Right lobe of liver (tissue), 6 donors: ENCODE measurements at regions not wholly inside any gene's neighbourhood (a gene's known extent, or its start where the extent isn't known, plus 50 kb on each side); places are given as distances from the start of the nearest gene placed in this dataset.

Experiments
- ATAC-seq, 4 donors: fragments of 200-7000 bp; cut with Tn5 transposase; one replicate each; pipeline ENCODE4 v1.9.1; 2020; ENCODE audit warnings: mild to moderate bottlenecking in 4 of 4, moderate library complexity in 4 of 4
- DNase-seq, 3 donors: peaks; one replicate each; pipeline ENCODE4 v3.0.0-alpha.2; 2020
- H3K27ac ChIP-seq, 3 donors: fragments of 200-600 bp; one replicate each; pipeline ENCODE4 v1.8.0; 2022
- H3K27me3 ChIP-seq, 2 donors: fragments of 200-600 bp; one replicate each; pipeline ENCODE4 v1.8.0; 2022
- H3K36me3 ChIP-seq, 4 donors: fragments of 200-600 bp; sonication (generic) in 1 of 4; one replicate each; pipeline versions ENCODE4 v1.5.1 to v1.8.0; 2017 to 2022; ENCODE audit warnings: control low read depth in 1 of 4
- H3K4me1 ChIP-seq, 4 donors: fragments of 200-600 bp; sonication (generic) in 1 of 4; one replicate each; pipeline versions ENCODE4 v1.5.1 to v1.8.0; 2017 to 2022; ENCODE audit warnings: control low read depth in 1 of 4
- H3K4me3 ChIP-seq, 3 donors: fragments of 200-600 bp; one replicate each; pipeline ENCODE4 v1.8.0; 2022
- H3K9me3 ChIP-seq, 4 donors: fragments of 200-600 bp; sonication (generic) in 1 of 4; one replicate each; pipeline versions ENCODE4 v1.5.1 to v1.8.0; 2017 to 2022; ENCODE audit warnings: control low read depth in 1 of 4
- POLR2A ChIP-seq: fragments of 450-650 bp; IDR thresholded peaks from one replicate; pipeline ENCODE4 v1.6.1; 2017; ENCODE audit warnings: antibody characterized with exemption, mild to moderate bottlenecking
- WGBS: methylation state at CpG from one replicate; pipeline ENCODE4 v1.1.6; 2018; ENCODE audit warnings: low coverage, low lambda C conversion rate; ENCODE audit not compliant: insufficient coverage; ENCODE audit errors: missing lambda C conversion rate; 5-methylcytosine and 5-hydroxymethylcytosine counted together
- intact Hi-C, 2 donors: fragments of 100-400 bp; cut with DNase I; formaldehyde crosslinking; loops; one replicate each; pipeline versions ENCODE4 v1.11.2 to v1.14.1; 2022
- TF ChIP-seq, protein P1 (sequence below), 4 donors: fragments of 200-600 bp in 3 of 4; fragments of 450-650 bp in 1 of 4; IDR thresholded peaks; one replicate each; pipeline versions ENCODE4 v1.5.1 to v1.8.0; 2016 to 2022; ENCODE audit warnings: antibody characterized with exemption in 4 of 4, mild to moderate bottlenecking in 2 of 4
- donor health status: DM: no; HTN: yes; CAD: no.
- donor health status: DM: no; HTN: no; CAD: no.
- donor health status: DM: no; HTN: no; CAD: no.
- donor health status: DM: no; HTN: yes; CAD: no.
- donor health status: DM: no; HTN: yes; CAD: no.

DNA sequence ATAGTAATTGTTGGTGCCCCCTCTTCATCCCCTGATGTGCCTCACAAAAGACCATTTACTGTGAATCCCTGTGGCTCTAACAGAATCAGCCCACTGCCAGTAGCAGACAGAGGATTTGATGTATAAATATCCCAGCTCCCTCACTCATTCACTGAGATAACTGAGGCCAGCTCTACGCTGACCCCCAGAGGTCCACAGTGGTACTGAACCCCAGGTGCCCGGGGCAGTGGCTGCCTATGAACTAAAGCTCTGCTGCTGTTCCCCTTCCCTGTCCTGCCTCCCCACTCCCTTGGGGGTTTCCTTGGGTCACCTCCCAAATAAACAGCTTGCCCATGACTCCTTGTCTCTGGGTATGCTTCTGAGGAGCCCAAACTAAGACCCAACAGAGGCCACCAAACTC, 295.8 kb downstream of the FOXL1 start:
- DNase-seq (no peak), ATAC-seq (peak in 2 of 4 donors; percentile 34 to 38)
- intact Hi-C loops: no loop called here
- Histone ChIP-seq H3K4me1 (no peaks in the 10 kb centered on the region), H3K27me3 (no peaks in the 10 kb centered on the region), H3K36me3 (no peaks in the 10 kb centered on the region), H3K9me3 (no peaks in the 10 kb centered on the region), H3K27ac (no peak overlapping the region), H3K4me3 (no peak overlapping the region)
- TF ChIP-seq, protein P1, sequence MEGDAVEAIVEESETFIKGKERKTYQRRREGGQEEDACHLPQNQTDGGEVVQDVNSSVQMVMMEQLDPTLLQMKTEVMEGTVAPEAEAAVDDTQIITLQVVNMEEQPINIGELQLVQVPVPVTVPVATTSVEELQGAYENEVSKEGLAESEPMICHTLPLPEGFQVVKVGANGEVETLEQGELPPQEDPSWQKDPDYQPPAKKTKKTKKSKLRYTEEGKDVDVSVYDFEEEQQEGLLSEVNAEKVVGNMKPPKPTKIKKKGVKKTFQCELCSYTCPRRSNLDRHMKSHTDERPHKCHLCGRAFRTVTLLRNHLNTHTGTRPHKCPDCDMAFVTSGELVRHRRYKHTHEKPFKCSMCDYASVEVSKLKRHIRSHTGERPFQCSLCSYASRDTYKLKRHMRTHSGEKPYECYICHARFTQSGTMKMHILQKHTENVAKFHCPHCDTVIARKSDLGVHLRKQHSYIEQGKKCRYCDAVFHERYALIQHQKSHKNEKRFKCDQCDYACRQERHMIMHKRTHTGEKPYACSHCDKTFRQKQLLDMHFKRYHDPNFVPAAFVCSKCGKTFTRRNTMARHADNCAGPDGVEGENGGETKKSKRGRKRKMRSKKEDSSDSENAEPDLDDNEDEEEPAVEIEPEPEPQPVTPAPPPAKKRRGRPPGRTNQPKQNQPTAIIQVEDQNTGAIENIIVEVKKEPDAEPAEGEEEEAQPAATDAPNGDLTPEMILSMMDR (IDR thresholded peaks at IDR 0.05): peak; percentile 25 to 40 (median 34)
- no peak for TF ChIP-seq POLR2A
- 35% methylated on average over 2 of the region's 2 CpGs for WGBS

DNA sequence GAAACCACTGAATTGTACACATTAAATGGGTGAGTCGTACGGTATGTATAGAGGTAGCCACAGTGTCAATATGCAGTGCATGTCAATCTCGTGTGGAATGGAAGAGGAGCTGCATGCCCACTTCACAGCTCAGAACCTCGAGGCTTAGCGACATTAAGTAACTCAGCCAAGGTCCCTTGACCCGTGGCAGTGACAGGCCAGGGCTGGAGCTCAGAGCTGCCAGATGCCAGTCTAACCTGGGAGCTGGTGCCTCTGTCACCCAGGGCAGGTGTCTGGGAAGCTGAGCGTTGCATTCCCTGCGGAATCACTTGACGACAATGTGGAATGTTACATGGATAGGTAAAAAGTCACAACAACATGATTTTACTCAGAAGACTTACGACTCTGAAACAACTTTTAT, 298.1 kb downstream of the FOXL1 start:
- DNase-seq: no peak
- Histone ChIP-seq H3K4me3 (no peak overlapping the region), H3K27me3 (no peaks in the 10 kb centered on the region), H3K27ac (no peak overlapping the region), H3K4me1 (no peaks in the 10 kb centered on the region), H3K36me3 (no peaks in the 10 kb centered on the region), H3K9me3 (no peaks in the 10 kb centered on the region)
- intact Hi-C loops: no loop called here
- TF ChIP-seq, protein P1 (IDR thresholded peaks at IDR 0.05): no peak
- TF ChIP-seq POLR2A: no peak
- WGBS: 50% methylated on average over 4 of the region's 10 CpGs
- no peak for ATAC-seq

DNA sequence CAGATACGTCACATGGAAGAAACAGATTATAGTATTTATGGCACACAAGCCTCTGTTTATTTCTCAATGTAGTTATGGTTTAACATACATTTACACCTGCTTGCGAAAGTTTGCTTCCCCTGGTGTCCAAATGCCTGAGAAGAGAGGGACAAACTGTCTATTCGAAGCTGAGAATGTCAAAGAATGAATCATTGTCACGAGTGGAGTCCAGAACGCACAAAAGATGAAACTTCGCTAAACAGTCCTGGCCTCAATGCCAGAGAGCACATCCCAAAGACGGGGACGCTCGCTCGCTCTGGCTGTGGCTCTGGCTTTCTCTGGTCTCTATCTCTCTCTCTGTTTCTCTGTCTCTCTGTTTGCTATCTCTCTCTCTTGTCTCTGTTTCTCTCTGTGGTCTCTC, 298.8 kb downstream of the FOXL1 start:
- 63% methylated on average over 7 of the region's 10 CpGs for WGBS
- H3K27me3 ChIP-seq: no peaks in the 10 kb centered on the region
- no peak for DNase-seq

DNA sequence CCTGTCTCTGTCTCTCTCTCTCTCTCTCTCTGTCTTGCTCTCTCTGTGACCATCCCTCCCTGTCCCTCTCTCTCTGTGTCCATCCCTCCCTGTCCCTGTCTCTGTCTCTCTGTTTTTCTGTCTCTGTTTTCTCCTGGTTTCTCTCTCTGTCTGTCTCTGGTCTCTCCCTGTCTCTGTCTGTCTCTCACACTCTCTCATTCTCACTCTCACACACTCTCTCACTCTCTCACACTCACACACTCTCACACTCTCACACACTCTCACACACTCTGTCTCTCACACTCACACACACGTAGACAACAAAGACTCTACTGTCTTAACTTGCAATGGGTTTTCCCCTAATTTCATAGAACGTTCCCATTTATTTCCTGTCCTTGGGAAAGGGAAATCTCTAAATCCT, 299.5 kb downstream of the FOXL1 start:
- ATAC-seq (no peak), DNase-seq (no peak)
- Histone ChIP-seq H3K27ac (no peak overlapping the region), H3K9me3 (no peaks in the 10 kb centered on the region), H3K27me3 (no peaks in the 10 kb centered on the region), H3K36me3 (no peaks in the 10 kb centered on the region), H3K4me3 (no peak overlapping the region), H3K4me1 (no peaks in the 10 kb centered on the region)
- WGBS: 37% methylated on average over 2 of the region's 2 CpGs
- TF ChIP-seq POLR2A: no peak
- TF ChIP-seq, protein P1 (IDR thresholded peaks at IDR 0.05): no peak
- intact Hi-C loops: no loop called here

More for the DNA sequence above, 298.8 kb downstream of the FOXL1 start:
- Histone ChIP-seq H3K9me3 (no peaks in the 10 kb centered on the region), H3K36me3 (no peaks in the 10 kb centered on the region), H3K4me3 (no peak overlapping the region), H3K27ac (no peak overlapping the region), H3K4me1 (no peaks in the 10 kb centered on the region)
- TF ChIP-seq, protein P1 (IDR thresholded peaks at IDR 0.05): no peak
- no peak for TF ChIP-seq POLR2A
- intact Hi-C loops: no loop called here
- ATAC-seq: no peak
